Suprapubic skin (tissue), 4 donors: ENCODE measurements at regions not wholly inside any gene's neighbourhood (a gene's known extent, or its start where the extent isn't known, plus 50 kb on each side); places are given as distances from the start of the nearest gene placed in this dataset.

Experiments
- DNase-seq, 2 donors: peaks; one replicate each; pipeline ENCODE4 v3.0.0-alpha.2; 2019; ENCODE audit warnings: low spot score in 2 of 2
- H3K27ac ChIP-seq: fragments of 200-600 bp; sonication (generic); one replicate; pipeline ENCODE4 v1.5.1; 2019
- H3K27me3 ChIP-seq: fragments of 200-600 bp; sonication (generic); one replicate; pipeline ENCODE4 v1.5.1; 2019
- H3K36me3 ChIP-seq: fragments of 200-600 bp; sonication (generic); one replicate; pipeline ENCODE4 v1.5.1; 2019
- H3K4me1 ChIP-seq: fragments of 200-600 bp; sonication (generic); one replicate; pipeline ENCODE4 v1.5.1; 2019
- H3K4me3 ChIP-seq: fragments of 200-600 bp; sonication (generic); one replicate; pipeline ENCODE4 v1.5.1; 2019; ENCODE audit warnings: mild to moderate bottlenecking
- H3K9me3 ChIP-seq: fragments of 200-600 bp; sonication (generic); one replicate; pipeline ENCODE4 v1.5.1; 2019
- CTCF ChIP-seq, 2 donors: fragments of 200-600 bp in 1 of 2; fragments of 450-650 bp in 1 of 2; sonication (generic) in 1 of 2; IDR thresholded peaks; one replicate each; pipeline ENCODE4 v1.5.1; 2016 to 2019; ENCODE audit warnings: antibody characterized with exemption in 2 of 2, mild to moderate bottlenecking in 1 of 2, moderate library complexity in 1 of 2
- EP300 ChIP-seq: sonication (generic); formaldehyde crosslinking; IDR thresholded peaks from one replicate; pipeline ENCODE4 v1.6.1; 2017; ENCODE audit warnings: antibody characterized with exemption
- POLR2A ChIP-seq, 2 donors: fragments of 450-650 bp; IDR thresholded peaks; one replicate each; pipeline ENCODE4 v1.6.1; 2017; ENCODE audit warnings: antibody characterized with exemption in 2 of 2, mild to moderate bottlenecking in 2 of 2, moderate library complexity in 2 of 2
- POLR2AphosphoS5 ChIP-seq, 3 donors: sonication (generic); formaldehyde crosslinking; IDR thresholded peaks; one replicate each; pipeline ENCODE4 v1.6.1; 2017; ENCODE audit warnings: antibody characterized with exemption in 3 of 3
- WGBS: methylation state at CpG from one replicate; pipeline ENCODE4 v1.1.5; 2018; 5-methylcytosine and 5-hydroxymethylcytosine counted together

- Histone ChIP-seq H3K27ac (no peak overlapping the region), H3K4me1 (no peaks in the 10 kb centered on the region), H3K27me3 (peaks cover 6% of the 10 kb centered on the region), H3K9me3 (peaks cover 7% of the 10 kb centered on the region), H3K36me3 (no peaks in the 10 kb centered on the region), H3K4me3 (no peak overlapping the region)
- 54% methylated on average over 4 of the region's 4 CpGs for WGBS
- TF ChIP-seq CTCF (IDR thresholded peaks at IDR 0.05), result no peak
- TF ChIP-seq POLR2A (IDR thresholded peaks at IDR 0.05), result no peak
- no peak for TF ChIP-seq EP300
- no peak for TF ChIP-seq POLR2AphosphoS5 (IDR thresholded peaks at IDR 0.05)
- peak in 1 of 2 donors; percentile 15 for DNase-seq
Measured at GRCh38 chr3:139095803-139096466, 51.2 kb upstream of the PRR23C start.

GRCh38 chr3:139096670-139097069 lies 52.0 kb upstream of the PRR23C start:
- Histone ChIP-seq H3K9me3 (peaks cover 4% of the 10 kb centered on the region), H3K27ac (no peak overlapping the region), H3K4me3 (no peak overlapping the region), H3K36me3 (no peaks in the 10 kb centered on the region), H3K27me3 (peaks cover 6% of the 10 kb centered on the region), H3K4me1 (no peaks in the 10 kb centered on the region)
- WGBS, result 54% methylated on average over 1 of the region's 1 CpG
- peak in 1 of 2 donors; percentile 18 for DNase-seq
- TF ChIP-seq EP300 (no peak), CTCF (IDR thresholded peaks at IDR 0.05) (no peak), POLR2AphosphoS5 (IDR thresholded peaks at IDR 0.05) (no peak), POLR2A (IDR thresholded peaks at IDR 0.05) (no peak)

- 96% methylated on average over 1 of the region's 1 CpG for WGBS
- Histone ChIP-seq H3K27ac (no peak overlapping the region), H3K27me3 (peaks cover 10% of the 10 kb centered on the region), H3K36me3 (no peaks in the 10 kb centered on the region), H3K9me3 (peaks cover 4% of the 10 kb centered on the region), H3K4me3 (no peak overlapping the region), H3K4me1 (no peaks in the 10 kb centered on the region)
- TF ChIP-seq POLR2A (IDR thresholded peaks at IDR 0.05), result no peak
- TF ChIP-seq POLR2AphosphoS5 (IDR thresholded peaks at IDR 0.05), result no peak
- no peak for TF ChIP-seq EP300
- TF ChIP-seq CTCF (IDR thresholded peaks at IDR 0.05), result no peak
- no peak for DNase-seq
Measured at GRCh38 chr3:139098391-139098790, 53.7 kb upstream of the PRR23C start.

GRCh38 chr3:139099968-139100817 lies 55.5 kb upstream of the PRR23C start:
- peaks cover 10% of the 10 kb centered on the region for H3K27me3 ChIP-seq
- H3K4me1 ChIP-seq, result no peaks in the 10 kb centered on the region
- DNase-seq, result peak in 1 of 2 donors; percentile 14
- H3K9me3 ChIP-seq, result peaks cover 4% of the 10 kb centered on the region
- TF ChIP-seq POLR2A (IDR thresholded peaks at IDR 0.05) (no peak), CTCF (IDR thresholded peaks at IDR 0.05) (no peak), EP300 (no peak), POLR2AphosphoS5 (IDR thresholded peaks at IDR 0.05) (no peak)
- 86% methylated on average over 5 of the region's 5 CpGs for WGBS
- H3K36me3 ChIP-seq, result no peaks in the 10 kb centered on the region
- no peak overlapping the region for H3K27ac ChIP-seq
- H3K4me3 ChIP-seq, result no peak overlapping the region

GRCh38 chr3:139100821-139101220 lies 56.1 kb upstream of the PRR23C start:
- peaks cover 4% of the 10 kb centered on the region for H3K9me3 ChIP-seq
- no peak for TF ChIP-seq POLR2A (IDR thresholded peaks at IDR 0.05)
- no peak for TF ChIP-seq POLR2AphosphoS5 (IDR thresholded peaks at IDR 0.05)
- no peak for TF ChIP-seq CTCF (IDR thresholded peaks at IDR 0.05)
- no peak for TF ChIP-seq EP300

More at GRCh38 chr3:139100821-139101220, 56.1 kb upstream of the PRR23C start:
- DNase-seq, result peak in 1 of 2 donors; percentile 7
- H3K36me3 ChIP-seq, result no peaks in the 10 kb centered on the region
- H3K27me3 ChIP-seq, result peaks cover 9% of the 10 kb centered on the region
- H3K4me1 ChIP-seq, result no peaks in the 10 kb centered on the region
- H3K27ac ChIP-seq, result no peak overlapping the region
- 40% methylated on average over 1 of the region's 1 CpG for WGBS
- no peak overlapping the region for H3K4me3 ChIP-seq
